GM12801 (cell line): ENCODE measurements at regions not wholly inside any gene's neighbourhood (a gene's known extent, or its start where the extent isn't known, plus 50 kb on each side); places are given as distances from the start of the nearest gene placed in this dataset.

Source experiments
- TF ChIP-seq, protein P1 (sequence below): IDR thresholded peaks from one replicate; pipeline ENCODE4 v1.5.1; 2011; ENCODE audit warnings: control low read depth; ENCODE audit not compliant: insufficient read length; ENCODE audit errors: extremely low read depth

DNA sequence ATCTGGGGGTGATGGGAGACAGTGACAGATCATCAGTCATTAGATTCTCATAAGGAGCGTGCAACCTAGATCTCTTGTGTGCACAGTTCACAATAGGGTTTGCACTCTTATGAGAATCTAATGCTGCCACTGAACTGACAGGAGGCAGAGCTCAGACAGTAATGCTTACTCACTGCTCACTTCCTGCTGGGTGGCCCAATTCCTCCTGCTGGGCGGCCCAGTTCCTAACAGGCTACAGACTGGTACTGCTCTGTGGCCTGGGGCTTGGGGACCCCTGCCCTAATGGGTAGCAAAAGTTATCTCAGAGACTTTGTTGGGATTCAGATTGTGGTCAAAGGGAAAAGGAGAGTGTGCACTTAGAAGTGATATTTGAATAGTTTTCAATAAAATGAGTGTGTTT, 840.1 kb upstream of the ID2 start:
- TF ChIP-seq, protein P1, sequence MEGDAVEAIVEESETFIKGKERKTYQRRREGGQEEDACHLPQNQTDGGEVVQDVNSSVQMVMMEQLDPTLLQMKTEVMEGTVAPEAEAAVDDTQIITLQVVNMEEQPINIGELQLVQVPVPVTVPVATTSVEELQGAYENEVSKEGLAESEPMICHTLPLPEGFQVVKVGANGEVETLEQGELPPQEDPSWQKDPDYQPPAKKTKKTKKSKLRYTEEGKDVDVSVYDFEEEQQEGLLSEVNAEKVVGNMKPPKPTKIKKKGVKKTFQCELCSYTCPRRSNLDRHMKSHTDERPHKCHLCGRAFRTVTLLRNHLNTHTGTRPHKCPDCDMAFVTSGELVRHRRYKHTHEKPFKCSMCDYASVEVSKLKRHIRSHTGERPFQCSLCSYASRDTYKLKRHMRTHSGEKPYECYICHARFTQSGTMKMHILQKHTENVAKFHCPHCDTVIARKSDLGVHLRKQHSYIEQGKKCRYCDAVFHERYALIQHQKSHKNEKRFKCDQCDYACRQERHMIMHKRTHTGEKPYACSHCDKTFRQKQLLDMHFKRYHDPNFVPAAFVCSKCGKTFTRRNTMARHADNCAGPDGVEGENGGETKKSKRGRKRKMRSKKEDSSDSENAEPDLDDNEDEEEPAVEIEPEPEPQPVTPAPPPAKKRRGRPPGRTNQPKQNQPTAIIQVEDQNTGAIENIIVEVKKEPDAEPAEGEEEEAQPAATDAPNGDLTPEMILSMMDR, result no peak

DNA sequence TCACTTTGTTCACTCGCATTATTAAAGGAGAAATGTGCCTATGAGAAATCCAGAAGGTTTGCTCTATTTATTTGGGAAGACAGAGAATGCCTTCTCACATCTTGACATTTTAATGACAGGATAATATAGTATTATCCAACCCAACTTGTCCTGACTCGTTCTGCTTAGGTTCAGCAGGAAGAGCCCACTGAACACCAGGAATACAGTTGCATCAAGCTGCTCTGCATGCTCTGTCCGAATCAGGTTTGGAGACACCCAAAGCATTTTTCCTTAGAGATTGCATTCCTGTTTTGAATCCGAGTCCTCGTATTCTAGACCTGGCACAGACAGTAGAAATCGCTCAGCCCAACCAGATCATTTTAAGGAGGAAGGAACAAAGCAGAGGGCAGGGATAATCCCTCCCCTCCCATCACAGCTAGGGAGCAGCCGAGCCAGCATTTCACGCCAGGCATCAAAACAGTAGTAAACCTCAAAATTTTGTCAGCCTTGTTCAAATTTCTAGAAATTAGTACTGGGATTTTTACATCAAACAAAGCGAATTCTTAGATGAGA, 837.4 kb upstream of the ID2 start:
- TF ChIP-seq, protein P1, result no peak

DNA sequence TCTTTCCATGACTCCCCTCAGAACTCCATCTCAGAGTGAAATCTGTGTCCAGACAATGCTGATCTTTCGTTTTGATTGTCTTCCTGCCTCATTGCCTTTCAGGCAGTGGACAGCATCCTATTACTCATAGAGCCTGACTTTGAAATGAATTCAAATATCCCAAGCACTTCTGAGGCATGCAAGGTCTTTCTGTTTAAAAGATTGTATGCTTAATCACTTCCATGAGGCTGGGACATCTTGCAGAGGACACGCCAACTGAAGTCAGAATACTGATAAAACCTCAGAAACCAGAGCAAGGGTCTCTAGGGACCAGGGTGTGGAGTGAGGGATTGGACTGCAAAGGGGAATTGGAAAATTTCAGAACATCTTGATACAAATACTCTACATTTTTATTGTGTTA, 836.5 kb upstream of the ID2 start:
- TF ChIP-seq, protein P1, result no peak

DNA sequence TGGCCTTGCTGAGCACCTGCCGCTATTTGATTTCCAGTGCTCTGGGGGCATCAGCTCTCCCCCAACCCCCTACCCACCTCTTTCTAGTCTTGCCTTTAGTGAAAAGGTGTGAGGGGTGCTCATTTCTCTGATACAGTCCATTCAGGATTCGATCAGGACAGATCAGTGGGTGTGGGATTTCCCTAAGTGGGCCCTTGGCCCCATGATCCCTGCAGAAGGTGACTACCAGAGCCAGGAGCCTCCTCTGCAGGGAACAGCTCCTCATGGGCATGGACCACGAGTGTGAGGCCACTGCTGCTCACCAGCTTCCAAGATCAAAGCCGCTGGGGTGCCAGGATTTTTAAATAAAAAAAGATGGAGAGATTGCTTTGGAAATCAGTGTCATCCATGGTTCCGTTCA, 835.2 kb upstream of the ID2 start:
- TF ChIP-seq, protein P1, result no peak

DNA sequence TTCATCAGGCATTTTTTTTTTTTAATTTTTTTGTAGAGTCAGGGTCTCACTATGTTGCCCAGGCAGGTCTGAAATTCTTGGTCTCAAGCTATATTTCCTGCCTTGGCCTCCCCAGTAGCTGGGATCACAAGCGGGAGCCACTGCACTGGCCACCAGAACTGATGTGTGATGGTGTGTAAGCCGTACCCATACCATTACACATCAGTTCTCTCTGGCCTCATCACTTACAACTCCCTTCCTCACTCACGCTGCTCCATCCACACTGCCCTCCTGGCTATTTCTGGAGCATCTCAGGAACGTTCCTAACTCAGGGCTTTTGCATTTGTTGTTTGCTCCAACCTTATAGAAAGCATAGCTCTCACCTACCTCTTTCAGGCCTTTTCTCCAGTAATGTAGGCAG, 834.5 kb upstream of the ID2 start:
- TF ChIP-seq, protein P1, result no peak

DNA sequence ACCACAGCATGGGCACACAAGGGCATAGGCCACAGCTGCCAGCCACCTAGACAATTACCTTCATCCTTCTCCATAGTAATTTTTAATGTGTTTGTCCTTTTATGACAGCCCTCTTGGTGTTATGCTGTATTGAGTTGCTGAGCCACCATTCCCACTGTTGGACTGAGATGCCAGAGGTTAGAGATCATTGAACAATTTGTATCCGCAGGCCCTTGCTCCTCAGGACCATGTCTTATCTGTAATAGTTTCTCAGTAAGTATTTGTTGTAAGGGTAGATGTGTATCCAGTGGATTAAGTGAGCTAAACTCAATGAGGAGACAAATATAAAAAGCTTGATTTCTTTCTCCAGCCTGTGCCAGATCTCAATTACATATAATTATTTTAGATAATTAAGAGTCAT, 832.8 kb upstream of the ID2 start:
- TF ChIP-seq, protein P1, result no peak

DNA sequence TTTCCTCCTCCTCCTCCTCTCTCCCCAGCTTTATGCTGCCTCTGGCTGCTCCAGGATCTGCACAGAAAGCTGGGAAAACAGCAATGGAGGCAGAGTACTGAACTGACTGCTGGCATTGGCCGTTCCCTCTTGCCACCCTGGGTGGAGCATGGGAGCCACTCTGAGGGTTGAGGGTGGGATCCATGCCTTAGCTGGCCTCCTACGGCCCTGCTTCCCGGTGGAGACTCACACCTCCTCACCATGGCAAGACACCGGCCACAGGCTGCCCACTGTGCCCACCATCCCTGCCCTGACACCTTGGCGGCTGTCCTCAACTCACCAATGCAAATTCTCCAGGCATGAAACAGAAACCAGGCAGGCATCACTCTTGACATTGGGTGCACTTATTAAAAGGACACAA, 832.3 kb upstream of the ID2 start:
- TF ChIP-seq, protein P1, result no peak

DNA sequence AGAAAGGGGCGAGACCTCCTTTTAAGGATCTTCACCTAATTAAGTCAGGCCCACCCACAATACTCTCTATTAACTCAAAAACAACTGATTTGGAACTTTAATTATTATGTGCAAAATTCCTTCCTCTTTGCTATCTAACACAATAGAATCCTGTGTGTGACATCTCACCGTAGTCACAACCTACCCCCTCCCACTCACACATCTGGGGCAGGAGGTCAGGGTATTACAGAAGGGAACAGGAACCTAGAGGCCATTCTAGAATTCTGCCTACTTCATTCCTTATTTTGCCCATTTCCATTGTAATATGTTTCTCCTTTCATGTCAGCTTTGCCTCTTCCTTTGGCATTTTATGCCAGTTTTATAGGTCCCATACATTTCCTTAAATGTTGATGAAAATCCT, 829.3 kb upstream of the ID2 start:
- TF ChIP-seq, protein P1, result no peak
